Ishikawa (cell line): ENCODE measurements at regions not wholly inside any gene's neighbourhood (a gene's known extent, or its start where the extent isn't known, plus 50 kb on each side); places are given as distances from the start of the nearest gene placed in this dataset.

ENCODE experiments used
- CREB1 ChIP-seq: IDR thresholded peaks from 2 replicates; pipeline ENCODE4 v1.6.1; 2012; ENCODE audit warnings: low read depth
- EGR1 ChIP-seq: IDR thresholded peaks from 2 replicates; pipeline ENCODE4 v1.6.1; 2012
- EP300 ChIP-seq: IDR thresholded peaks from 2 replicates; pipeline ENCODE4 v1.6.1; 2012; ENCODE audit warnings: borderline replicate concordance
- FOXM1 ChIP-seq: IDR thresholded peaks from 2 replicates; pipeline ENCODE4 v1.6.1; 2012; ENCODE audit warnings: low read depth, borderline replicate concordance
- MAX ChIP-seq: IDR thresholded peaks from 2 replicates; pipeline ENCODE4 v1.6.1; 2012
- NFIC ChIP-seq: IDR thresholded peaks from 2 replicates; pipeline ENCODE4 v1.6.1; 2012
- RAD21 ChIP-seq: IDR thresholded peaks from 2 replicates; pipeline ENCODE4 v1.6.1; 2012; ENCODE audit warnings: low read depth
- TAF1 ChIP-seq: IDR thresholded peaks from 2 replicates; pipeline ENCODE4 v1.6.1; 2012; ENCODE audit warnings: low read depth, mild to moderate bottlenecking
- YY1 ChIP-seq: IDR thresholded peaks from 2 replicates; pipeline ENCODE4 v1.6.1; 2012; ENCODE audit warnings: low read depth
- ZBTB7A ChIP-seq: IDR thresholded peaks from 2 replicates; pipeline ENCODE4 v1.6.1; 2012; ENCODE audit warnings: low read depth
- TF ChIP-seq, protein P1 (sequence below): IDR thresholded peaks from 2 replicates; pipeline ENCODE4 v1.6.1; 2012

- TF ChIP-seq TAF1 (no peak), EP300 (no peak), MAX (no peak), YY1 (no peak), CREB1 (no peak), FOXM1 (no peak), RAD21 (no peak), NFIC (no peak), EGR1 (no peak), ZBTB7A (no peak)
- TF ChIP-seq, protein P1, sequence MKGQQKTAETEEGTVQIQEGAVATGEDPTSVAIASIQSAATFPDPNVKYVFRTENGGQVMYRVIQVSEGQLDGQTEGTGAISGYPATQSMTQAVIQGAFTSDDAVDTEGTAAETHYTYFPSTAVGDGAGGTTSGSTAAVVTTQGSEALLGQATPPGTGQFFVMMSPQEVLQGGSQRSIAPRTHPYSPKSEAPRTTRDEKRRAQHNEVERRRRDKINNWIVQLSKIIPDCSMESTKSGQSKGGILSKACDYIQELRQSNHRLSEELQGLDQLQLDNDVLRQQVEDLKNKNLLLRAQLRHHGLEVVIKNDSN = no peak
Observed at GRCh38 chr2:94769733-94770132, 101.5 kb upstream of the TEKT4 start.
